Progenitor cell of endocrine pancreas (in vitro differentiated cells): ENCODE measurements at regions not wholly inside any gene's neighbourhood (a gene's known extent, or its start where the extent isn't known, plus 50 kb on each side); places are given as distances from the start of the nearest gene placed in this dataset.

ENCODE experiments used
- DNase-seq: peaks from one replicate; pipeline ENCODE4 v3.0.0; 2021; ENCODE audit warnings: low spot score; ENCODE audit not compliant: unreplicated experiment
- H3K27ac Mint-ChIP-seq: 2 replicates; pipeline ENCODE4 v1.8.0; 2021; ENCODE audit warnings: mild to moderate bottlenecking, moderate library complexity, mixed read lengths
- H3K27me3 Mint-ChIP-seq: 2 replicates; pipeline ENCODE4 v1.8.0; 2021; ENCODE audit warnings: mixed read lengths
- H3K36me3 Mint-ChIP-seq: 2 replicates; pipeline ENCODE4 v1.8.0; 2022; ENCODE audit warnings: mixed read lengths; ENCODE audit not compliant: insufficient read depth
- H3K4me1 Mint-ChIP-seq: 2 replicates; pipeline ENCODE4 v1.8.0; 2021; ENCODE audit warnings: low read depth, mixed read lengths
- H3K4me3 Mint-ChIP-seq: 2 replicates; pipeline ENCODE4 v1.8.0; 2021; ENCODE audit warnings: low read depth, mild to moderate bottlenecking, moderate library complexity, mixed read lengths
- H3K9me3 Mint-ChIP-seq: 2 replicates; pipeline ENCODE4 v1.8.0; 2021; ENCODE audit warnings: low read depth, mixed read lengths
- CTCF ChIP-seq: fragments of 200-600 bp; sonication (generic); IDR thresholded peaks from one replicate; pipeline ENCODE4 v1.5.0; 2021; ENCODE audit warnings: antibody characterized with exemption, mild to moderate bottlenecking; ENCODE audit not compliant: unreplicated experiment

- Mint-ChIP-seq H3K4me3 (no peak overlapping the region), H3K4me1 (no peaks in the 10 kb centered on the region), H3K27ac (no peak overlapping the region), H3K36me3 (no peaks in the 10 kb centered on the region), H3K9me3 (no peaks in the 10 kb centered on the region), H3K27me3 (peaks cover 2% of the 10 kb centered on the region)
- no peak for TF ChIP-seq CTCF
- DNase-seq, result no peak
Observed at GRCh38 chr3:188979669-188980310, 192.0 kb upstream of the TPRG1 start.

- H3K36me3 Mint-ChIP-seq, result no peaks in the 10 kb centered on the region
- peaks cover 5% of the 10 kb centered on the region for H3K27me3 Mint-ChIP-seq
- DNase-seq, result no peak
- H3K9me3 Mint-ChIP-seq, result no peaks in the 10 kb centered on the region
- TF ChIP-seq CTCF, result no peak
- H3K27ac Mint-ChIP-seq, result no peak overlapping the region
- H3K4me1 Mint-ChIP-seq, result no peaks in the 10 kb centered on the region
- no peak overlapping the region for H3K4me3 Mint-ChIP-seq
Observed at GRCh38 chr3:188993181-188993580, 178.6 kb upstream of the TPRG1 start.

- no peak overlapping the region for H3K4me3 Mint-ChIP-seq
- H3K27me3 Mint-ChIP-seq, result no peaks in the 10 kb centered on the region
- no peak overlapping the region for H3K27ac Mint-ChIP-seq
- no peaks in the 10 kb centered on the region for H3K4me1 Mint-ChIP-seq
- no peak for TF ChIP-seq CTCF
- H3K36me3 Mint-ChIP-seq, result no peaks in the 10 kb centered on the region
- DNase-seq, result no peak
- no peaks in the 10 kb centered on the region for H3K9me3 Mint-ChIP-seq
Observed at GRCh38 chr3:189001559-189001958, 170.2 kb upstream of the TPRG1 start.

GRCh38 chr3:189003410-189003809 is 168.4 kb upstream of the TPRG1 start:
- Mint-ChIP-seq H3K27me3 (no peaks in the 10 kb centered on the region), H3K4me3 (no peak overlapping the region), H3K27ac (no peak overlapping the region), H3K36me3 (no peaks in the 10 kb centered on the region), H3K9me3 (no peaks in the 10 kb centered on the region), H3K4me1 (no peaks in the 10 kb centered on the region)
- DNase-seq, result no peak
- no peak for TF ChIP-seq CTCF

- Mint-ChIP-seq H3K9me3 (peaks cover 43% of the 10 kb centered on the region), H3K27ac (no peak overlapping the region), H3K4me3 (no peak overlapping the region), H3K36me3 (peaks cover 2% of the 10 kb centered on the region), H3K4me1 (no peaks in the 10 kb centered on the region), H3K27me3 (no peaks in the 10 kb centered on the region)
- DNase-seq, result no peak
- no peak for TF ChIP-seq CTCF
Observed at GRCh38 chr3:189013224-189013888, 158.4 kb upstream of the TPRG1 start.
